ENCODE measurements at regions not wholly inside any gene's neighbourhood (a gene's known extent, or its start where the extent isn't known, plus 50 kb on each side); places are given as distances from the start of the nearest gene placed in this dataset.
"Not testable (repeated sequence)": the region's sequence is repeated elsewhere in the genome, so short reads cannot be mapped to it uniquely, and the experiment has no call there.

DNA sequence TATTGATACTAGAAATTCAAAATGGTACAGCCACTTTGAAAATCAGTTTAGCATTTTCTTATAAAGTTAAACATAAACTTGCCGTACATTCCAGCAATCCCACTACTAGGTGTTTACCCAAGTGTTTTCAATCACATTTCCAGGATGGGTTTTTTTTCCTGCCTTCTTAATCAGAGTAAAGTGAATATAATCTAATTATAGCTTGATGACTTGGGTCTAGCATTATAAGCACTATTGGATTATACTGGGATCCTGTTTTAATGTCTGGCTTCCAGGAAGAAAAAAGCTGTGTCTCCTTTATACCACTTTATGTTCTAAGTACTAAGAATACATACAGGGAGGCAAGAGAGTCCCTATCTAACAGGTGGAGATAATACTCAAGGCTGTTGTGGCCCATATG, 103.3 kb upstream of the KLHL13 start:
- DNase-seq, result no peak
- H3K27ac Mint-ChIP-seq, result no peak overlapping the region
- ChIA-PET POLR2A (no interaction called here), CTCF (no interaction called here)
- H3K27me3 Mint-ChIP-seq, result peaks cover 3% of the 10 kb centered on the region
- no peaks in the 10 kb centered on the region for H3K36me3 Mint-ChIP-seq (ENCODE audit: low read depth)
- H3K4me1 Mint-ChIP-seq, result no peaks in the 10 kb centered on the region
- H3K9me3 Mint-ChIP-seq, result no peaks in the 10 kb centered on the region
- H3K4me3 Mint-ChIP-seq, result no peak overlapping the region

DNA sequence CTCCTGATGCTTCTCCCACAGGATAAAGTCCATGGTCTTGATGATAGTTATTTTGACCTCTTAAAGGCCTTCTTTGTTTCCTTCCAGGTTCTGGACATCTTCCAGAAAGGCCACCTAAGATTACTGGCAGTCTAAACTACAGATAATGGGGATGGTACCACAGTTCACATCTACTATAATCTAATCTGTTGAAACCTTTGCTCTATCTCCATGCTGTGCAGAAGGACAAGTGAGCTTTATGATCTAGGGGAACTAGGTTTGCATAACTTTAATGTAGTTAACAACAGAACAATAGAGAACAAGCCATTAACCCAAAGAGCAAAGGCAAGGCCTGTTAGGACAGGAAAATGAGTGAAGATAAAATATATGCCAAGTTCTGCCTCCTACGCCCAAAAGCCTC, 103.9 kb upstream of the KLHL13 start:
- H3K9me3 Mint-ChIP-seq, result no peaks in the 10 kb centered on the region
- H3K4me3 Mint-ChIP-seq, result no peak overlapping the region
- ChIA-PET CTCF (no interaction called here), POLR2A (no interaction called here)
- no peak for DNase-seq
- H3K27me3 Mint-ChIP-seq, result peaks cover 3% of the 10 kb centered on the region
- H3K4me1 Mint-ChIP-seq, result no peaks in the 10 kb centered on the region
- H3K27ac Mint-ChIP-seq, result no peak overlapping the region
- H3K36me3 Mint-ChIP-seq (ENCODE audit: low read depth), result no peaks in the 10 kb centered on the region

DNA sequence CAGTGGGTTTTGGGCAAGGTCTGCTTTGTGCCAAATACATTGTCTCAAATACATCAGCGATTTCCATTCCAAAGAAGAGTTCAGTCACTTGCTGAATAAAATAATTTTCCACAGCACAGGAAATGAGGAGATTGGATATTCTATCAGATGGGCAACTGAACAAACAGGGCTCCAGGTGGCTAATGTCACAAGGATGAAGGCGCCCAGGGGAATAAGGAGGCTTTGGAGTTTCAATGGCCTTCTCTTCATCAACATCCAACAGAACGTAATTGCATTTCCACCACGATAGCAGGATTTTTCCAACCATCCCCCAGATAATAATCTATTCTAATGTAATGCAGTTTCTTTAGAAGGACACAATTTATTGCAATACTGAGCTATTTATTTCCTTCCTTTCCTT, 104.7 kb upstream of the KLHL13 start:
- CTCF ChIA-PET, result no interaction called here
- DNase-seq, result no peak
- Mint-ChIP-seq H3K36me3 (ENCODE audit: low read depth) (no peaks in the 10 kb centered on the region), H3K9me3 (no peaks in the 10 kb centered on the region), H3K27me3 (peaks cover 3% of the 10 kb centered on the region), H3K4me3 (no peak overlapping the region), H3K27ac (no peak overlapping the region), H3K4me1 (no peaks in the 10 kb centered on the region)
- POLR2A ChIA-PET, result no interaction called here

DNA sequence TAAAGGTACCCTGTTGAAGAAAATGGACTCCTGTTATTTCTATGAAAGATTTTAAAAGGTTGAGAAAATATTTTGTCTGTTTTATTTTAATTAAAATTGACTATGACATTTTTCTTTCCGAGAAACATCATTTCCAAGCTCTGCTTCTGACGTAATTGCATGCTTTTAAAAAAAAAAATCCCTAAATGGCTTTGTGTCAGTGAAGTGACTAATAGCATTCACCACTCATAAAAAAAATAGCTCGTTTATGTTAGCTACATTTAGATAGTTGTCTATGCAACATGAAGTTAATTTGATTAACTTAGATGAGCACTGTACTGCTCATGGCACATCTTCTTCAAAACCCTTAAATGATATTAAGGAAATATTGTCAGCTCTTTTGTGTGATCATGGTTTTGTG, 105.1 kb upstream of the KLHL13 start:
- ChIA-PET CTCF (no interaction called here), POLR2A (interaction anchor here (0.7 kb wide), 1 partner anchor 244 kb away, joined by 9 read pairs; no protein-coding TSS in a partner anchor)
- no peak overlapping the region for H3K27ac Mint-ChIP-seq
- no peaks in the 10 kb centered on the region for H3K4me1 Mint-ChIP-seq
- H3K27me3 Mint-ChIP-seq, result peaks cover 3% of the 10 kb centered on the region
- no peaks in the 10 kb centered on the region for H3K36me3 Mint-ChIP-seq (ENCODE audit: low read depth)
- DNase-seq, result no peak
- no peaks in the 10 kb centered on the region for H3K9me3 Mint-ChIP-seq
- no peak overlapping the region for H3K4me3 Mint-ChIP-seq

DNA sequence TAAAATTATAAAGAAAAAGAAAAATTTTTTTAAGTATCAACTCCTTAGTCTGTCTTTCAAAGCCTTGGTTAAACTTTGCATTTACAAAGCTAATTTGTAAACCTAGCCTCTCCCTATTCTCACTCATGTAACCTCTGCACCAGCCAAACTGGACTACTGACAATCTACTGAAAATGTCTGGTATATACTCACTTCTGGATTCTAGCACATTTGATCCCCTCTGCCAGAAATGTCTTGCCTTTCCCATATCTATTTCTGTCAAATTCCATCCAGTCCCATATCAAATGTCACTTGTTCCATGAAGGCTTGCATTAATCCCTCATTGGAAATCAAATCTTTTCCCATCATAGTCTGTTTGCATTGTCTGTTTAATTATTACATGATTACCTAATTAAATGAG, 105.8 kb upstream of the KLHL13 start:
- ChIA-PET CTCF (no interaction called here), POLR2A (no interaction called here)
- H3K27ac Mint-ChIP-seq, result no peak overlapping the region
- H3K4me3 Mint-ChIP-seq, result no peak overlapping the region
- no peak for DNase-seq
- peaks cover 2% of the 10 kb centered on the region for H3K27me3 Mint-ChIP-seq
- no peaks in the 10 kb centered on the region for H3K9me3 Mint-ChIP-seq
- H3K36me3 Mint-ChIP-seq (ENCODE audit: low read depth), result no peaks in the 10 kb centered on the region
- no peaks in the 10 kb centered on the region for H3K4me1 Mint-ChIP-seq

DNA sequence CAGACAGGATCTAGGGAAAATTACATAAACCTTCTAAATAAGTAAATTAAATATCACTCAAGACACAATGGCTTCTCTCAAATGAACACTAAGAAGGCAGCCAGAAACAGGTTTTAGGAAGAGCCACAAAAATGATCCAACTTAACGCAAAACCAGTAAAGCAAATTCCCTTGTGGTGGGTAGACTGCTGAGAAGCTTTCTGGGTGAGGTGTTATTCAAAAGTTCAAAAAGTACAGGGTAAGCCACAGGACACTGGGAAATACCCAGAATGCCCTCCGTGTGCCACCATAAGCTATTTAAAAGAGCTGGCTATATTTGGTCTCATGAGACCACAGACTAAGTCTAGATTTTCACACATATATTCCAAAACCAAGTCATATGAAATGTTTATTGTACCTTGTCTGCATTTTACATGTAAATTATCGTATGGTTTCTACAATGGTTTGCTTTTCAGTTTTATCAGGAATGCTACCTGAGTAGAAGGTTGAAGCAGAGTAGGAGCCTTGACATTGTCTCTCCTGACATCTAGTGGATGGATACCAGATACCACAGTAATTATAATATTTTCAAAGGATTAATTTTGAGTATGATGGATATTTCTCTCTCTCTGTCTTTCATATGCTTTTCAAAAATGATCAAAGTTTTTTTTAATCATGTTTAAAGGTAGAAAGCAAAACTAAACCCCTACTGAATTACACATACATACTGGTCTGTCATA, 109.3 kb upstream of the KLHL13 start:
- no peak for DNase-seq
- ChIA-PET POLR2A (no interaction called here), CTCF (no interaction called here)
- H3K4me3 Mint-ChIP-seq, result no peak overlapping the region
- H3K27ac Mint-ChIP-seq, result no peak overlapping the region
- peaks cover 2% of the 10 kb centered on the region for H3K27me3 Mint-ChIP-seq
- H3K9me3 Mint-ChIP-seq, result no peaks in the 10 kb centered on the region
- no peaks in the 10 kb centered on the region for H3K36me3 Mint-ChIP-seq (ENCODE audit: low read depth)
- no peaks in the 10 kb centered on the region for H3K4me1 Mint-ChIP-seq

DNA sequence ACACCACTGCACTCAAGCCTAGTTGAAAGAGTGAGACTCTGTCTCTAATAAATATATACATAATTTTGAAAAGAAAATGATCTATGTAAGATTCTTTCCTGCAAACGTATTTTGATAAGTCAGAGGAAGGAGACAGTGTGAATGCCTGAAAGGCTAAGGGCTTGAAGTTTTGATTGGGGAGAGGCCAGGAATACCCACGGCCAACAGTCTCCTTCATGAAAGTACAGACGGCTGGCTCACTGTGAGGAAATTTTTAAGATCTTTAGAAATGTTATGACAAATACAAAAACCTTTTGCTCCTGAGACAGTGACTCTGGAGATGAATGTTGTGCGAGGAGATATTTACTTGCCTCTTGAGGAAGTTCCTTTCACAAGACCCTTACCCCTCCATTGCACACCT, 111.4 kb upstream of the KLHL13 start:
- no peaks in the 10 kb centered on the region for H3K36me3 Mint-ChIP-seq (ENCODE audit: low read depth)
- CTCF ChIA-PET, result no interaction called here
- DNase-seq, result no peak
- no peak overlapping the region for H3K4me3 Mint-ChIP-seq
- H3K27me3 Mint-ChIP-seq, result peaks cover 2% of the 10 kb centered on the region
- H3K4me1 Mint-ChIP-seq, result no peaks in the 10 kb centered on the region
- H3K9me3 Mint-ChIP-seq, result no peaks in the 10 kb centered on the region
- POLR2A ChIA-PET, result no interaction called here
- no peak overlapping the region for H3K27ac Mint-ChIP-seq

DNA sequence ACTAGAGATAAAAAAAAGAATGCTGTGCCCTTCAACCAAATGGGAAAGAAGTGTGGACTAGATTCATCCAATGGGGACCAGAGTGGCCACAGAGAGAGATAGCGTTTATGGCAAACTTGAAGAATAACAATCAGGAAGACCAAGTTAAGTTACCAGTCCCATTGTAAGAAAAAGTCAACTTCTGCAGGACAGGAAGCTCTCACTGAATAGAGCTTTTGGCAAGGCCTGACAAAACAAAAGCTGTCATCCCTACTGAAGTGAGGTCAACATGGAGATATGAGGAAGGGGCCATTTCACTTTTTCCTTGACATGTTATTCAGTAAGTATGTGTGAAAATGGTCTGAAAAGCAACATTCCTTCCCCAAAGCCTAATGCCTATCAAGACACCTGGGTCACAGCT, 111.8 kb upstream of the KLHL13 start:
- no peak overlapping the region for H3K27ac Mint-ChIP-seq
- ChIA-PET CTCF (no interaction called here), POLR2A (no interaction called here)
- H3K27me3 Mint-ChIP-seq, result peaks cover 2% of the 10 kb centered on the region
- H3K4me3 Mint-ChIP-seq, result no peak overlapping the region
- no peak for DNase-seq
- no peaks in the 10 kb centered on the region for H3K36me3 Mint-ChIP-seq (ENCODE audit: low read depth)
- no peaks in the 10 kb centered on the region for H3K9me3 Mint-ChIP-seq
- H3K4me1 Mint-ChIP-seq, result no peaks in the 10 kb centered on the region

DNA sequence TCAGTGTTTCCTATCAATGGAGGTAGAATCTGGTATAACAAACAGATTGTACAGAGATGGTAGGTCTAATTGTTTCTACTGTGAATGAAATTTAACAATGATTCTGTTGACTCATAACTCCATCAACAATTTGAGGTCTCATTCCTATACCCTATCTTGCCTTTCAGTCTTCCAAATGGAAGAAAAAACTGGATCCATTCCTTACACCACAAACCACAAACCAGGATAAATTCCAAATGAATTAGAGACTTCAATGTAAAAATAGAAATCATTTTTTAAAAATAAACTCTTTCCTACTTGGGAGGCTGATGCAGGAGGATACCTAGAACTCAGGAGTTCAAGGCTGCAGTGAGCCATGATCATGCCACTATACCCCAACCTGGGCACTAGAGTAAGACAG, 114.4 kb upstream of the WDR44 start:
- Mint-ChIP-seq H3K36me3 (ENCODE audit: low read depth) (no peaks in the 10 kb centered on the region), H3K27ac (no peak overlapping the region), H3K27me3 (no peaks in the 10 kb centered on the region), H3K9me3 (no peaks in the 10 kb centered on the region), H3K4me3 (no peak overlapping the region), H3K4me1 (no peaks in the 10 kb centered on the region)
- no peak for DNase-seq
- ChIA-PET POLR2A (no interaction called here), CTCF (no interaction called here)

DNA sequence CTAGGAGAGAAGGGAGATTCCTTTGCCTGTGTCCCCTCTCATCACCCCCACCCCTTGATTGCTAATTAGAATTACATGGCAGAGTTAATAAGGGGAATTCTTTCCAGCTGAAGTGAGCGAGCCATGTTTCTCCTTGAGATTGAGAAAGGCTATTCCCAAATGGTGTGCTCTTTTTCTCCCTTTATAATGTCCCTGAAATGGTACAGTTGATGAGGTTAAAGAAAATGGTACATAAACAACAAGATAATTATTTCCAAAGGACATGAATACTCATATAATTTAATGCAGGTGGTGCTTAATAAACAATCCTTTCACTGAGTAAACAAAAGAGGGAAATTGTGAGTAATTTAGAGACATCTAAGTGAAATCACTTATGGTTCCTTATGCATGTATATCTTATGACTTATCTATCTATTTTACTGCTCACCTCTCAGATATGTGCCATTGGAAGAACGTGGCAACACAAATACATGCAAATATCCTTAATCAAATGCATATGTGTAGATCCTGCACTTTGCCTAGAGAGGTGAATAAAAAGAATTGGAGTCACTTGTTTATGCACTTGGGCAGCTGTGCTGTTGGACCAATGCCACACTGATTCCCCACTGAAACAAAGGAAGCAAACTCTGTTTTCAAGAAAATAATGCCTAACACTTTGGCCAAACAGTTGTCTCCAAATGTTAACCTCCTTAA, 106.6 kb upstream of the WDR44 start:
- Mint-ChIP-seq H3K9me3 (no peaks in the 10 kb centered on the region), H3K4me1 (no peaks in the 10 kb centered on the region), H3K27ac (no peak overlapping the region), H3K4me3 (no peak overlapping the region), H3K27me3 (no peaks in the 10 kb centered on the region), H3K36me3 (ENCODE audit: low read depth) (no peaks in the 10 kb centered on the region)
- ChIA-PET POLR2A (no interaction called here), CTCF (no interaction called here)
- no peak for DNase-seq

DNA sequence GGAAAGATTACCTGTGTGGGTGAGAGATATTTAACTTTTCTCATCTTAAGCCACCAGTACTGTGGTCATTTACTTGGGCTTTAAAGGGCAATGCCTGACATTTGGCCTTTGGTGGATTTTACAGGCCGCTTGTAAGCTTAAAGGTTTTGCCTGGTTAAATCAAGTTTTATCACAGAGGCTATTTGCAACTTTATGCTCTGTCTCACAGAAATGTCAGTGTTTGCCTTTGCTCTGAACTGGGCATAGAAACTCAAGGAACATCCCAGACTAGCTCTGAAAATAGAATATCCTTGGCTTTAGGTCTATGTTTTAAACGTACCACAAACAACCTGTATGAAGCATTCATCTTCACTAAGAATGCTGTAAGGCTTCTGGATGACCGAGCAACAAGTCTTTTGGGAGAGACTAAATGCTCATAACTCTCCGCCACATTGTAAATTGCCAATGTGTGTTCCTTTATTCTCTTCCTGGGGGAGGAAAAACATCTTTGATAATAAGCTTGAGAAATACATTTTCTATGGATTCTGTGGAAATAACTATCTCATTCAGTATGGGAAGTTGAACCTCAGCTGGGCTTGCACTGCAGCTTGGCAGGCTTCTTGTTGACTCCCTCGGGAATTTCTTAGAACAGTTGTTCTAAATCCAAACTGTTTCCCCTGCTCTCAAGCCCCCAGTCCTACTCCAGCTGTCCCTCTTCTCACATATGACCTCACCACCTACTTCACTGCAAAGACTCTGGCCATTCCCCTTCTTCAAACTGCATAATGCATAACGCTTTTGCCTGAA, 105.8 kb upstream of the WDR44 start:
- no peak overlapping the region for H3K4me3 Mint-ChIP-seq
- no peaks in the 10 kb centered on the region for H3K4me1 Mint-ChIP-seq
- no peaks in the 10 kb centered on the region for H3K27me3 Mint-ChIP-seq
- H3K9me3 Mint-ChIP-seq, result no peaks in the 10 kb centered on the region
- POLR2A ChIA-PET, result no interaction called here
- no peak for DNase-seq
- H3K36me3 Mint-ChIP-seq (ENCODE audit: low read depth), result no peaks in the 10 kb centered on the region
- H3K27ac Mint-ChIP-seq, result no peak overlapping the region
- CTCF ChIA-PET, result no interaction called here

DNA sequence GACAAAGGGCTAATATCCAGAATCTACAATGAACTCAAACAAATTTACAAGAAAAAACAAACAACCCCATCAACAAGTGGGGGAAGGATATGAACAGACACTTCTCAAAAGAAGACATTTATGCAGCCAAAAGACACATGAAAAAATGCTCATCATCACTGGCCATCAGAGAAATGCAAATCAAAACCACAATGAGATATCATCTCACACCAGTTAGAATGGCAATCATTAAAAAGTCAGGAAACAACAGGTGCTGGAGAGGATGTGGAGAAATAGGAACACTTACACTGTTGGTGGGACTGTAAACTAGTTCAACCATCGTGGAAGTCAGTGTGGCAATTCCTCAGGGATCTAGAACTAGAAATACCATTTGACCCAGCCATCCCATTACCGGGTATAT, 98.9 kb upstream of the WDR44 start:
- DNase-seq; H3K9me3 Mint-ChIP-seq; H3K27ac Mint-ChIP-seq; CTCF ChIA-PET; H3K4me1 Mint-ChIP-seq; POLR2A ChIA-PET; H3K36me3 Mint-ChIP-seq (ENCODE audit: low read depth); H3K27me3 Mint-ChIP-seq; H3K4me3 Mint-ChIP-seq: not testable (repeated sequence)

DNA sequence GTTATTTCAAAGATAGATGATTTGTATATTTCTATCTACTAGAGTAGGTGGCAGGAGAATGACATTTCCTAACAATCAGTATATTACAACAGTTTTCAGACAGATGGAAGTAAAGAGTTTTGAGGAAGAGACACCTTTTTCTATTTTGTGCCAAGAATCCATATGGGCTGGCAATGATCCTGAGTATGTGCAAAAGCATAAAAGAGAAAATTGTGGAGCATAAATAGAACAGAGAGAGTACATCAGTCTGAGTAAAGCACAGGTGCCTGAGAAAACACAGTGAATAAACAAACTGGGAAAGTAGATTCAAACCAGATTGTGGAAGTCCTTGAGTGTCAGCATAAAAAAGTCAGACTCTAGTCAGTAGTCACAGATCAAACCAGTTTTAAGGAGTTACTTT, 96.8 kb upstream of the WDR44 start:
- H3K27me3 Mint-ChIP-seq, result no peaks in the 10 kb centered on the region
- ChIA-PET POLR2A (no interaction called here), CTCF (no interaction called here)
- no peaks in the 10 kb centered on the region for H3K9me3 Mint-ChIP-seq
- no peak overlapping the region for H3K27ac Mint-ChIP-seq
- no peak overlapping the region for H3K4me3 Mint-ChIP-seq
- no peaks in the 10 kb centered on the region for H3K4me1 Mint-ChIP-seq
- no peak for DNase-seq
- H3K36me3 Mint-ChIP-seq (ENCODE audit: low read depth), result no peaks in the 10 kb centered on the region

Data from activated CD4-positive, alpha-beta T cell treated with anti-CD3 and anti-CD28 coated beads, Interleukin-2, amount 10 ng/mL, durations not matched to agents 7 days and 5 days (primary cell).